ENCODE measurements at regions not wholly inside any gene's neighbourhood (a gene's known extent, or its start where the extent isn't known, plus 50 kb on each side); places are given as distances from the start of the nearest gene placed in this dataset.

GRCh38 chr20:50379991-50380696 is 130.0 kb upstream of the PTPN1 start:
- no peak for TF ChIP-seq CTCF (conservative IDR thresholded peaks at IDR 0.05)
- no peak for TF ChIP-seq EZH2 (IDR thresholded peaks at IDR 0.05; ENCODE audit: low read depth)
- intact Hi-C loops (cut with micrococcal nuclease; ENCODE audit: unreplicated experiment) = no loop called here
- BruUV-seq (replicated peaks) = no TSS peak
- H3K36me3 ChIP-seq (ENCODE audit: low read depth) = no peaks in the 10 kb centered on the region
- H3K4me3 ChIP-seq = no peak overlapping the region
- no peaks in the 10 kb centered on the region for H3K9me2 ChIP-seq (ENCODE audit: insufficient read depth)
- no peaks in the 10 kb centered on the region for H4K20me1 ChIP-seq (ENCODE audit: insufficient read depth)
- H3K4me1 ChIP-seq (replicated peaks; ENCODE audit: insufficient read depth) = peaks cover 45% of the 10 kb centered on the region
- no peaks in the 10 kb centered on the region for H3K27me3 ChIP-seq (ENCODE audit: insufficient read depth, low read depth)
- POLR2A ChIA-PET (ENCODE audit: unreplicated experiment) = no interaction called here
- no peak overlapping the region for H3K27ac ChIP-seq
- no peak overlapping the region for H2AFZ ChIP-seq
- no peaks in the 10 kb centered on the region for H3K79me2 ChIP-seq (ENCODE audit: low read depth)
- CTCF ChIA-PET = no interaction called here
- H3F3A ChIP-seq (ENCODE audit: insufficient read depth, low read depth) = peaks cover 46% of the 10 kb centered on the region
- DNase-seq = no peak
- H3K4me2 ChIP-seq = no peak overlapping the region
- H3K9me3 ChIP-seq (ENCODE audit: insufficient read depth, low read depth) = no peaks in the 10 kb centered on the region

- Histone ChIP-seq H4K20me1 (ENCODE audit: insufficient read depth) (no peaks in the 10 kb centered on the region), H3K27ac (no peak overlapping the region), H3K9me3 (ENCODE audit: insufficient read depth, low read depth) (no peaks in the 10 kb centered on the region), H2AFZ (no peak overlapping the region), H3K9me2 (ENCODE audit: insufficient read depth) (no peaks in the 10 kb centered on the region), H3K79me2 (ENCODE audit: low read depth) (no peaks in the 10 kb centered on the region), H3K27me3 (ENCODE audit: insufficient read depth, low read depth) (no peaks in the 10 kb centered on the region), H3K4me1 (replicated peaks; ENCODE audit: insufficient read depth) (peaks cover 44% of the 10 kb centered on the region), H3K4me2 (no peak overlapping the region), H3K36me3 (ENCODE audit: low read depth) (no peaks in the 10 kb centered on the region), H3F3A (ENCODE audit: insufficient read depth, low read depth) (peaks cover 46% of the 10 kb centered on the region), H3K4me3 (no peak overlapping the region)
- no TSS peak for BruUV-seq (replicated peaks)
- ChIA-PET POLR2A (ENCODE audit: unreplicated experiment) (no interaction called here), CTCF (no interaction called here)
- intact Hi-C loops (cut with micrococcal nuclease; ENCODE audit: unreplicated experiment) = no loop called here
- TF ChIP-seq EZH2 (IDR thresholded peaks at IDR 0.05; ENCODE audit: low read depth) = no peak
- TF ChIP-seq CTCF (conservative IDR thresholded peaks at IDR 0.05) = peak; percentile 62
- DNase-seq = no peak
Observed at GRCh38 chr20:50380697-50381040, 129.5 kb upstream of the PTPN1 start.

GRCh38 chr20:50381075-50381732 is 129.0 kb upstream of the PTPN1 start:
- CTCF ChIA-PET = no interaction called here
- POLR2A ChIA-PET (ENCODE audit: unreplicated experiment) = no interaction called here
- no peak overlapping the region for H2AFZ ChIP-seq
- no TSS peak for BruUV-seq (replicated peaks)
- peaks cover 43% of the 10 kb centered on the region for H3F3A ChIP-seq (ENCODE audit: insufficient read depth, low read depth)
- H3K79me2 ChIP-seq (ENCODE audit: low read depth) = no peaks in the 10 kb centered on the region
- H4K20me1 ChIP-seq (ENCODE audit: insufficient read depth) = no peaks in the 10 kb centered on the region
- DNase-seq = no peak
- no peak overlapping the region for H3K27ac ChIP-seq
- H3K9me2 ChIP-seq (ENCODE audit: insufficient read depth) = no peaks in the 10 kb centered on the region
- intact Hi-C loops (cut with micrococcal nuclease; ENCODE audit: unreplicated experiment) = no loop called here
- no peaks in the 10 kb centered on the region for H3K36me3 ChIP-seq (ENCODE audit: low read depth)
- H3K27me3 ChIP-seq (ENCODE audit: insufficient read depth, low read depth) = no peaks in the 10 kb centered on the region
- no peak overlapping the region for H3K4me2 ChIP-seq
- no peaks in the 10 kb centered on the region for H3K9me3 ChIP-seq (ENCODE audit: insufficient read depth, low read depth)
- no peak overlapping the region for H3K4me3 ChIP-seq
- H3K4me1 ChIP-seq (replicated peaks; ENCODE audit: insufficient read depth) = peaks cover 39% of the 10 kb centered on the region
- no peak for TF ChIP-seq CTCF (conservative IDR thresholded peaks at IDR 0.05)
- no peak for TF ChIP-seq EZH2 (IDR thresholded peaks at IDR 0.05; ENCODE audit: low read depth)

All from PC-9 (cell line).